GM21723 (cell line): ENCODE measurements at regions not wholly inside any gene's neighbourhood (a gene's known extent, or its start where the extent isn't known, plus 50 kb on each side); places are given as distances from the start of the nearest gene placed in this dataset.

Source experiments
- ATAC-seq: cut with Tn5 transposase; IDR thresholded peaks from one replicate; pipeline ENCODE4 v1.9.1; 2021; ENCODE audit warnings: mild to moderate bottlenecking, moderate library complexity; ENCODE audit not compliant: unreplicated experiment

- ATAC-seq: no peak
Observed at GRCh38 chr22:26993886-26994285, 336.5 kb downstream of the MIAT start.

DNA sequence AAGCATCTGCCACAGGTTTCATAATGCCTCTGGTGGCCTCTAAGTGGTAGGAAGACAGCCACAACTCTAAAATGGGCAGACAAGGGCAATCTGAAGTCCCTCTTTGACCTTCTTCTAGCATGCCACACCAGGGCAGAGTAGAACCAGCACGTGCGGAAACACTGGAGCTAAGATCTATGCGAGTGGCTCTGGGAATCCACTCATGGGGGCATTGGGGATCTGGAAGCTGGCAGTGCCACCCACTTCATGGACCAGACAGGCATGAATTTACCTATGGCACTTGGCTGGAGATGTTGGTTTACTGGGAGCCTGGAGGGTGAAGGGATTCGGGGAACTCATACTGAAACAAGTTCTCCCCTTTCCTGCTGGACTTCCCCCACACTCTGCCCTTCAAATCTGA, 337.4 kb downstream of the MIAT start:
- ATAC-seq: no peak

GRCh38 chr22:26995235-26995634, 337.8 kb downstream of the MIAT start:
- ATAC-seq: no peak

DNA sequence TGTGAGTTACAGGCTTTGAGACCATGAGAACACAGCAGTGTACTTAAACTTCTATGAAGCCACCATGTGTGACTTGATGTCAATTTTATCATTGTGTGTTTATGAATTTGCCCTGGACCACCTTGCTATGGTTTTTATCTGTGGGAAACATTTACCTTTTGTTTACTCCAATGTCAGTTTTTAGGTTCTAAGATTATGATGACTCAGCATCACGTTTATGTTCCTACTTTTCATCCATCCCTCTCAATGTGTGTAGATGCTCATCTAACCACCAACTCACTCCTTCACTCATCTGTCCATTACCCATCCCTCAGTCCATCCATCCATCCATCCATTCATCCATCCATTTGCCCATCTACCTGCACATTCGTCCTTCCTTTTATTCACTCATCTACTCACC, 338.8 kb downstream of the MIAT start:
- ATAC-seq: no peak

DNA sequence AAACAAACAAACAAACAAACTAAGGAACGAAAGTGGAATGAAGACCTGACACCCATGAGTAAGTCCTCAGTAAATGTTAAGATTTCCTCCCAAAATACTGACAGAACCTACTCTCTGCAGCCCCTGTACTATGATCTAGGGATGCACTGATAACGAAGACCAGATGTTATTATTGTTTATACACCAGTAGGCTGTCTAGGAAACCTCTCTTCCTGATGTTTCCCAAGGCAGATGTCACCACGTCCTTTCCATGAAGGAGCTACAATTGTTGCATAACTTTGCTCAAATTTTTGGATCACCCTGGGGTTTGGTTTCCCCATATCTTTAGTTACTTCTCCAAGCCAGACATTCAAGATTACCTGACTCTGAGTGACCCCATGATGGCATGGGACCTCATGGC, 340.7 kb downstream of the MIAT start:
- no peak for ATAC-seq

GRCh38 chr22:26998716-26999115, 341.3 kb downstream of the MIAT start:
- no peak for ATAC-seq

- ATAC-seq: no peak
Observed at GRCh38 chr22:27003297-27003696, 345.9 kb downstream of the MIAT start.

DNA sequence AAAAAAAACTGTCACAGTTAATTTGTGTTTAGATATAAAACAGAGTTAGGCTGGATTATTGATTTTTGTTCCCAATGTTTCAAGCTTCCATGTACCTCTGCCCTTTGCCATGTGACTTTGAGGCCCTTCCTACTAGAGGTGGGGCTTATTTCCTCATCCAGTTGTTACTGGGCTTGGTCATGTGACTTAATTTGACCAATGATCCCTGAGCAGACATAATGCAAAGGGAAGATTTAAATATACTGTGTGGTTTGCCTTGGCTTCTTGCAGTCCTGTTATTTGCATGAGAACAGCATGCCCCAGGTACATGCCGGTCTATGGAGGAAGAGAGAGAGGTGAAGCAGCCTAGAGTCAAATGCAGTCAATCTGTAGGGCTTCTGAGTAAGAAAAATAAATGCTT, 347.0 kb downstream of the MIAT start:
- ATAC-seq: no peak

GRCh38 chr22:27008454-27008853, 351.1 kb downstream of the MIAT start:
- no peak for ATAC-seq

DNA sequence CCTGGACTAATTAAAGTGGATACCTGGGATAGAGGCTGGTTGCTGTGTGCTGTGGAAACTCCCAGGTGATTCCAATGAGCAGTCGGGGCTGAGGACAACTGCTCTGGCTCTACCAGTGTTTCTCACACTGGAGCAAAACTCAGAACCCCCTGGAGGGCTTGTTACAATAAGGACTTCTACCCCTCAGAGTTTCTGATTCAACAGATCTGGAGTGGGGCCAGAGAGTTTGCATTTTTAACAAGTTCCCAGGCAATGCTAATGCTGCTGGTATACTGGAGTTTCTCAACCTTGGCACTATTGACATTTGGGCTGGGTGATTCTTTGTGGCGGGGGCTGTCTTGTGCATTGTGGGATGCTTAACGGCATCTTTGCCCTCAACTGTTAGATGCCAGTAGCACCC, 353.7 kb downstream of the MIAT start:
- no peak for ATAC-seq

GRCh38 chr22:27011717-27012116, 354.3 kb downstream of the MIAT start:
- ATAC-seq: no peak

GRCh38 chr22:27019827-27020226, 362.4 kb downstream of the MIAT start:
- no peak for ATAC-seq

- no peak for ATAC-seq
Observed at GRCh38 chr22:27022274-27022895, 365.0 kb downstream of the MIAT start.

DNA sequence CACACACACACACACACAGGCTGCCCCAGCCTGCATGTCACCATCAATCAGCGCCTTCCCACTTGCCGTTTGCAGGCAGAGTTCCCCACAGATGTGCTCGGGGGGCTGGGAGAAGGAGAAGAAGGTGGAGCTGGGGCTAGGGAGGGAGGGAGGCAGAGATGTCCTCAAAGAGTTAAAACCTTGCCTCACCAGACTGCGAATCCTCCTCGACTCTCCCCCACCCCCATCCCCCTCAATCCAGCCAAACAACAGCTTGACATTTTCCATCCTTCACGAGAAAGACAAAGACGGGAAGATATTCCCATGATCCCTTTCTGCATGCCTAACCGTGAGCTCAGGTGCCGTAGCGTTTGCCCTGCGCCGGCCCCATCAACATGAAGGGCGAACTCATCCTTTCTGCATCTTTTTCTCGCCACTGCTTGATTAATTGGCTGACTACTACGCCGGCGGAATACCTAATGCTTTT, 365.5 kb downstream of the MIAT start:
- ATAC-seq: no peak

DNA sequence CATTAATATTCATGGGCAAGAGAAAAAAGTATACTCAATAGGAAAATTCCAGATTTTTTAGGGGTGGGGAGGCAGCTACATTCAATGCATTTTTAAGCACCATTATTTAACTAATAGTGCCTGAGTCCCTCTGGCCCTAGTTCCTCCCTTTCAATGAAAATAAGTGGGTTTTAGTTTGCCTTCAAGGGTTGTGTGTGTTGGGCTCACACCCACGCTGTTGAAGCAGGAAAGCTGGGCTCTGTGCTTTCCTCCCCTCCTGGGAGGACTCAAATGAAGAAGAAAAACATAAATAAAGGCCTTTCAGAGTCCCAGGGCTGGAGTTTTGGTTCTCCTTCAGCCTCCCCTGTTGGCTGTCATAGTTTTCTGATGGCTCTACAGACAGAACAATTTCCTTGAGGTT, 366.2 kb downstream of the MIAT start:
- ATAC-seq: no peak

DNA sequence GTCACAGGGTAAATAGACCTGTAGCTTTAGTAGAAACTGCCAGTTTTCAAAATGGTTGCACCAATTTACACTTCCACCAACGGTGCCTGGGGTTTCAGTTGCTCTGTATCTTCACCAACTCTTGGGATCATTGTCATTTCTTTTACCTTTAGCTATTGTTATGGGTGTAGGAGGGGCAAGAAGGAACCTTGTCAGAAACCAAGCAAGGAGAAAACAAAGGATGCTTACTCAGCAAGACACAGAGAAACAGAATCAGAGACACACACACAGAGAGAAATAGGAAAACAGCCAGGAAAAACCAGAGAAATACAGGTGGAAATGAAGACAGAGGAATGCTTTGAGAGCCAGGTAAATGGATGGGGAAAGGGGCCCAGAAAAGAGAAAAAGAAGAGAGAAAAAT, 367.6 kb downstream of the MIAT start:
- no peak for ATAC-seq

DNA sequence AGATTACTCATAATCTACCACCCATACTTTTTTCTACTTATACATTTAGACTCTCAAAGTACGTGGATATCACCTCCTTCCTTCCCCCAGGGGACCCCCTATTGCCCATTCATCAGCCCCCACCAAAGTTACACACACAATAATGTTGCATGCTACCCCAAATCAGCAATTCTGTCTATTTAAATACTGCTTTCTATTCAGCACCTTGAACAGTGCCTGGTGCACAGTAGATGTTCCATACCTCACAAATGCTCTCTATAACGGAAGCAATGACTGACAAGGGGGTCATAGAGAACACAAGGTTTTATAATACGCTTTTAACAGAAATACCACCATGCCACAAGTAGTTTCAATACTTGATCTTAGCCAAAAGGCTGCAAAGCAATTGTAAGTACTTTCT, 370.7 kb downstream of the MIAT start:
- no peak for ATAC-seq

DNA sequence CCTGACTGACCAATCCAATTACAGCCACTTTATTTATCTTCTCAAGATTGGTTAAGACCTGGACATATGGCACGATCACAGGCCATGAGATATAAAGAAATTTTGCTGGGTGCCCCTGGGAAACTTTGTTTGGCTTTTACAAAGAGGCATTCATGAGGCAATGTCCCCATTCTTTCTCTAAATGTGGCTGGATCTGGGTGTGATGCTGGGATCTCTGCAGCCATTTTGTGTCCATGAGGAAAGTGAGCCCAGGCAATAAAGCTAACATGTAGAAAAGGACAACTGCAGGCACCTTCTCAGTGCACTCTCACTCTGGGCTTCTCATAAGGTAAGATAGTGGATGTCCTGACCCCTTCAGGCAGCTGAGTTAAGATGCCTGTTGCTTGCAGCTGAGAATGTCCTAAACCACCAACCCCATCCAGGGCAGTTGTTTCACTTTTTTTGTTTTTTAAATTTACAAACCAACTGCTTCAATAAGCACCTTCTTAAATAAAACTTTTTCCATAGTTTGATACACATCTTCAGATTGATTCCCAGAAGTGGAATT, 372.3 kb downstream of the MIAT start:
- ATAC-seq: no peak

DNA sequence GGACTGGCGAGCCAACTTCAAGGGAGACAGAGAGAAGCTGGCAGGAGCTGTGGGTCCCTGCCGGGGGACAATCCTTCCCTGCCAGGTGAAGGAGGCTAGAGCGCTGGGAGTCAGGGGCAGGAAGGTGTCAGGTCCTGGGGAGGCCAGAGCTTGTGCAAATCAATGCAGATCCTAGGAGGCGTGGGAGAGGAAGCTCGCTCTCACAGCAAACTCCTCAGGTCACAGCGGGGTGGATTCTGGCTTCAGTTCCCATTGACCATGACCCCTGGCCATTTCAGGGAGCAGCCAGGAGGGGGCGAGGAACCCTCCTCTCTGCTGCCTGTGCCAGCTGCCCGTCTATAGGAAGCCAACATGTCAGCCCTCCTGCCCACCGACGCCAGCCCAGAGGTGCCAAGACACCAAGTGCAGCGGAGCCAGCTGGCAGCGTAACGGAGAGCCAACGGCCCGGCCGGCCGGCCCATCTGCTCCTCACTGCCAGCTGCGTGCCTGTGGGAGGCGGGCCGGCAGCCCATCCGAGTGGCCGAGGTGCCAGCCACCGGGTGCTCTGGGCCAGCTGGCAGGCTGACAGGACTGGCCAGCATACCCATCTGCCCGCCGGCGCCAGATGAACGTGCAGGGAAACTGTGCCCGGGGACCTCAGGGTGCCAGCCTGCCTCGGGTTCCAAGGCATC, 374.8 kb downstream of the MIAT start:
- ATAC-seq: no peak

- ATAC-seq: no peak
Observed at GRCh38 chr22:27041745-27042310, 384.4 kb downstream of the MIAT start.

DNA sequence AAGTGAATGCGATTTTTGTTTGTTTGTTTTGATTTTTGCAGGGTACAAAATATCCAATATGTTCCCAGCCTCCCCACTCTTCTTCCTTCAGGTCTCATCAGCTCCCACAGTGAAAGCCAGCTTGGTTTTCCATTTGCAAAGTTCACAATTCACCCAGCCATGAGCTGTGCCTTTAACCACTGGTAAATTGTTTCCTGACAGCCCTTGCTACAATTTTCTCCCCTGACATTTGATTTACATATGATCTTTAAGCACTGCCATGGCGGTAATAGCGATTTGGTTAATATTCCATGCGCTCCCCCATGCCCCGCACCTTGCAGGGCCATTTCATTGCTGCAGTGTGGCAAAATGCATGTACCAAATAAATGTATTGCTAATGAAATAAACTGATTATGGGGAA, 385.9 kb downstream of the MIAT start:
- ATAC-seq: no peak
